Natural killer cell (primary cell): ENCODE measurements at regions not wholly inside any gene's neighbourhood (a gene's known extent, or its start where the extent isn't known, plus 50 kb on each side); places are given as distances from the start of the nearest gene placed in this dataset.

Source experiments
- ATAC-seq, 3 donors: fragments of 150-1000 bp in 2 of 3; fragments of 200-7000 bp in 1 of 3; cut with Tn5 transposase; 1 replicate in 1 of 3; 2 replicates in 2 of 3; pipeline ENCODE4 v1.10.0; 2021; ENCODE audit warnings: mild to moderate bottlenecking in 2 of 3, moderate library complexity in 2 of 3
- DNase-seq, 2 donors: peaks; one replicate each; pipeline versions ENCODE4 v3.0.0 to v3.0.0-alpha.2; 2013 to 2021; ENCODE audit warnings: mixed read lengths in 1 of 2
- H3K27ac ChIP-seq: one replicate; pipeline ENCODE4 v1.5.1; 2013; ENCODE audit warnings: mild to moderate bottlenecking, low read length
- H3K27me3 ChIP-seq: one replicate; pipeline ENCODE4 v1.6.1; 2013; ENCODE audit warnings: low read length; ENCODE audit not compliant: control insufficient read depth, insufficient read depth
- H3K36me3 ChIP-seq: one replicate; pipeline ENCODE4 v1.6.1; 2013; ENCODE audit warnings: low read length; ENCODE audit not compliant: control insufficient read depth, insufficient read depth
- H3K4me1 ChIP-seq: one replicate; pipeline ENCODE4 v1.6.1; 2013; ENCODE audit warnings: low read length; ENCODE audit not compliant: control insufficient read depth, insufficient read depth
- H3K4me3 ChIP-seq: one replicate; pipeline ENCODE4 v1.5.1; 2013; ENCODE audit warnings: low read length
- H3K9me3 ChIP-seq: one replicate; pipeline ENCODE4 v1.6.1; 2013; ENCODE audit warnings: low read length; ENCODE audit not compliant: control insufficient read depth, insufficient read depth
- H3K27ac Mint-ChIP-seq, 2 donors: one replicate each; pipeline ENCODE4 v1.8.0; 2022; ENCODE audit warnings: mild to moderate bottlenecking in 2 of 2, mixed read lengths in 2 of 2, moderate library complexity in 1 of 2
- H3K27me3 Mint-ChIP-seq, 2 donors: one replicate each; pipeline ENCODE4 v1.8.0; 2022; ENCODE audit warnings: low read depth in 2 of 2, mixed read lengths in 2 of 2
- H3K36me3 Mint-ChIP-seq: one replicate; pipeline ENCODE4 v1.8.0; 2022; ENCODE audit warnings: mixed read lengths
- H3K4me1 Mint-ChIP-seq, 2 donors: one replicate each; pipeline ENCODE4 v1.8.0; 2022; ENCODE audit warnings: mixed read lengths in 2 of 2
- H3K4me3 Mint-ChIP-seq: one replicate; pipeline ENCODE4 v1.8.0; 2022; ENCODE audit warnings: mild to moderate bottlenecking, moderate library complexity, mixed read lengths
- H3K9me3 Mint-ChIP-seq, 2 donors: one replicate each; pipeline ENCODE4 v1.8.0; 2022; ENCODE audit warnings: mixed read lengths in 2 of 2
- CTCF ChIP-seq: fragments of 200-600 bp; IDR thresholded peaks from one replicate; pipeline ENCODE4 v1.8.0; 2022; ENCODE audit warnings: antibody characterized with exemption
- WGBS: methylation state at CpG from one replicate; pipeline ENCODE4 v1.1.7; 2013; ENCODE audit warnings: missing lambda C conversion rate; ENCODE audit not compliant: insufficient coverage; 5-methylcytosine and 5-hydroxymethylcytosine counted together
- intact Hi-C: fragments of 100-400 bp; cut with micrococcal nuclease; formaldehyde crosslinking; loops from one replicate; pipeline ENCODE4 v1.14.2; 2022

GRCh38 chr4:61027939-61028338, 172.2 kb upstream of the ADGRL3 start:
- Histone ChIP-seq H3K27ac (no peak overlapping the region), H3K9me3 (no peaks in the 10 kb centered on the region), H3K4me1 (no peaks in the 10 kb centered on the region), H3K27me3 (no peaks in the 10 kb centered on the region), H3K36me3 (no peaks in the 10 kb centered on the region), H3K4me3 (no peak overlapping the region)
- no peak overlapping the region for H3K27ac Mint-ChIP-seq
- peaks cover 9 to 17% of the 10 kb centered on the region in 2 donors for H3K9me3 Mint-ChIP-seq
- no peaks in the 10 kb centered on the region for H3K36me3 Mint-ChIP-seq
- TF ChIP-seq CTCF: no peak
- DNase-seq: no peak
- no peak overlapping the region for H3K4me3 Mint-ChIP-seq
- H3K4me1 Mint-ChIP-seq: no peaks in the 10 kb centered on the region
- no peak for ATAC-seq
- intact Hi-C loops: no loop called here
- no peaks in the 10 kb centered on the region for H3K27me3 Mint-ChIP-seq

GRCh38 chr4:61036071-61036684, 163.9 kb upstream of the ADGRL3 start:
- WGBS: 83% methylated on average over 3 of the region's 4 CpGs
- TF ChIP-seq CTCF: no peak
- Histone ChIP-seq H3K9me3 (no peaks in the 10 kb centered on the region), H3K4me3 (no peak overlapping the region), H3K27ac (no peak overlapping the region), H3K4me1 (no peaks in the 10 kb centered on the region), H3K36me3 (no peaks in the 10 kb centered on the region), H3K27me3 (no peaks in the 10 kb centered on the region)
- H3K9me3 Mint-ChIP-seq: peaks cover 7 to 8% of the 10 kb centered on the region in 2 donors
- no peak overlapping the region for H3K27ac Mint-ChIP-seq
- no peak for ATAC-seq
- DNase-seq: no peak
- H3K36me3 Mint-ChIP-seq: peaks cover 7% of the 10 kb centered on the region
- intact Hi-C loops: no loop called here
- no peak overlapping the region for H3K4me3 Mint-ChIP-seq
- no peaks in the 10 kb centered on the region for H3K27me3 Mint-ChIP-seq
- no peaks in the 10 kb centered on the region for H3K4me1 Mint-ChIP-seq

GRCh38 chr4:61041527-61041926, 158.6 kb upstream of the ADGRL3 start:
- H3K27ac ChIP-seq: no peak overlapping the region
- ATAC-seq: no peak
- Mint-ChIP-seq H3K4me3 (no peak overlapping the region), H3K4me1 (no peaks in the 10 kb centered on the region), H3K9me3 (peaks cover 8 to 19% of the 10 kb centered on the region in 2 donors), H3K27me3 (no peaks in the 10 kb centered on the region), H3K27ac (no peak overlapping the region), H3K36me3 (peaks cover 7% of the 10 kb centered on the region)
- TF ChIP-seq CTCF: no peak
- intact Hi-C loops: no loop called here
- peaks cover 5% of the 10 kb centered on the region for H3K9me3 ChIP-seq
- no peaks in the 10 kb centered on the region for H3K4me1 ChIP-seq
- H3K27me3 ChIP-seq: no peaks in the 10 kb centered on the region
- 91% methylated on average over 1 of the region's 2 CpGs for WGBS
- H3K4me3 ChIP-seq: no peak overlapping the region
- DNase-seq: no peak
- H3K36me3 ChIP-seq: no peaks in the 10 kb centered on the region

GRCh38 chr4:61044837-61045236, 155.3 kb upstream of the ADGRL3 start:
- ATAC-seq (no peak), DNase-seq (no peak)
- H3K4me3 Mint-ChIP-seq: no peak overlapping the region
- Histone ChIP-seq H3K36me3 (no peaks in the 10 kb centered on the region), H3K27me3 (no peaks in the 10 kb centered on the region), H3K4me3 (no peak overlapping the region), H3K9me3 (peaks cover 5% of the 10 kb centered on the region), H3K27ac (no peak overlapping the region), H3K4me1 (no peaks in the 10 kb centered on the region)
- TF ChIP-seq CTCF: no peak
- H3K9me3 Mint-ChIP-seq: peaks cover 4 to 21% of the 10 kb centered on the region in 2 donors
- intact Hi-C loops: no loop called here
- H3K4me1 Mint-ChIP-seq: no peaks in the 10 kb centered on the region
- H3K27me3 Mint-ChIP-seq: no peaks in the 10 kb centered on the region
- 95% methylated on average over 1 of the region's 1 CpG for WGBS
- H3K27ac Mint-ChIP-seq: no peak overlapping the region
- H3K36me3 Mint-ChIP-seq: no peaks in the 10 kb centered on the region
